ENCODE measurements at regions not wholly inside any gene's neighbourhood (a gene's known extent, or its start where the extent isn't known, plus 50 kb on each side); places are given as distances from the start of the nearest gene placed in this dataset.

- H4K5ac ChIP-seq (ENCODE audit: insufficient read length, low read depth, low read length) = no peak overlapping the region
- H3K4ac ChIP-seq (ENCODE audit: low read depth, low read length) = no peak overlapping the region
- DNase-seq = no peak
- no peak overlapping the region for H3K9ac ChIP-seq (ENCODE audit: extremely low read depth, insufficient read length, low read length)
- H2BK120ac ChIP-seq (ENCODE audit: low read depth, low read length, poor library complexity, severe bottlenecking) = no peak overlapping the region
- no peak overlapping the region for H2BK5ac ChIP-seq (ENCODE audit: insufficient read length, low read length)
- H3K4me1 ChIP-seq (ENCODE audit: insufficient read depth, low read length) = peaks cover 3% of the 10 kb centered on the region; the same call in 1 of the 2 replicates
- H4K91ac ChIP-seq (ENCODE audit: insufficient read length, low read depth, low read length) = no peak overlapping the region
- no peaks in the 10 kb centered on the region for H3K27me3 ChIP-seq (ENCODE audit: insufficient read depth, low read length)
- no peak overlapping the region for H3K4me2 ChIP-seq (ENCODE audit: insufficient read depth, insufficient read length, low read length)
- no peak overlapping the region for H2AFZ ChIP-seq (ENCODE audit: low read length)
- peaks cover 4% of the 10 kb centered on the region for H3K9me3 ChIP-seq (ENCODE audit: control insufficient read depth, low read depth, low read length)
- Mint-ChIP-seq H3K27ac (no peak overlapping the region), H3K4me3 (no peak overlapping the region), H3K27me3 (ENCODE audit: low read depth) (no peaks in the 10 kb centered on the region; the same call in 1 of the 2 replicates), H3K36me3 (ENCODE audit: insufficient read depth in 1 of 3, low read depth in 3 of 3) (peaks cover 3 to 12% (median 10%) of the 10 kb centered on the region in 3 experiments; a peak in 6 of 7 replicates), H3K9me3 (peaks cover 19 to 20% of the 10 kb centered on the region in 2 experiments), H3K4me1 (peaks cover 3 to 4% of the 10 kb centered on the region in 2 experiments; a peak in 3 of 4 replicates)
- H3K23me2 ChIP-seq (ENCODE audit: insufficient read length, low read depth, low read length, poor library complexity, severe bottlenecking) = no peaks in the 10 kb centered on the region
- H2BK12ac ChIP-seq (ENCODE audit: insufficient read length, low read depth, low read length) = no peak overlapping the region
- H3K14ac ChIP-seq (ENCODE audit: insufficient read depth, low read length) = no peak overlapping the region
- no peak overlapping the region for H2AK5ac ChIP-seq (ENCODE audit: insufficient read length, low read length)
- no peaks in the 10 kb centered on the region for H4K20me1 ChIP-seq (ENCODE audit: control insufficient read depth, insufficient read depth, insufficient read length)
- H3K27ac ChIP-seq (ENCODE audit: insufficient read length, low read depth, low read length) = no peak overlapping the region
- H2BK15ac ChIP-seq (ENCODE audit: low read depth, low read length) = no peak overlapping the region
- no peaks in the 10 kb centered on the region for H3K79me1 ChIP-seq (ENCODE audit: insufficient read depth, low read depth, low read length, poor library complexity, severe bottlenecking)
- no peak overlapping the region for H3K56ac ChIP-seq (ENCODE audit: insufficient read length, low read depth, low read length)
- no peak overlapping the region for H3K23ac ChIP-seq (ENCODE audit: insufficient read length, low read depth, low read length)
- no peak overlapping the region for H3T11ph ChIP-seq (ENCODE audit: low read length)
- no peak for TF ChIP-seq CTCF (conservative IDR thresholded peaks at IDR 0.05)
- H3K79me2 ChIP-seq (ENCODE audit: insufficient read depth, low read length) = no peaks in the 10 kb centered on the region
- H4K8ac ChIP-seq (replicated peaks; ENCODE audit: insufficient read length, low read depth, low read length) = no peak overlapping the region
- H3K18ac ChIP-seq (ENCODE audit: insufficient read length, low read depth, low read length) = no peak overlapping the region
- WGBS (ENCODE audit: extremely low coverage, insufficient read length, low lambda C conversion rate) = no CpG with 5 or more reads among the region's 5 CpGs
- H2BK20ac ChIP-seq (ENCODE audit: low read depth, low read length, poor library complexity, severe bottlenecking) = no peak overlapping the region
Observed at GRCh38 chr2:12867631-12868287, 151.0 kb downstream of the TRIB2 start.
